KMS-11 (cell line): ENCODE measurements at regions not wholly inside any gene's neighbourhood (a gene's known extent, or its start where the extent isn't known, plus 50 kb on each side); places are given as distances from the start of the nearest gene placed in this dataset.

ENCODE experiments used
- H2AFZ ChIP-seq: fragments of 200-600 bp; sonication (generic); 2 replicates; pipeline ENCODE4 v1.6.1; 2016; ENCODE audit warnings: antibody characterized with exemption, mixed run types, low read depth
- H3K27ac ChIP-seq: fragments of 200-600 bp; sonication (generic); 2 replicates; pipeline ENCODE4 v1.6.1; 2016; ENCODE audit warnings: mild to moderate bottlenecking, mixed run types
- H3K27me3 ChIP-seq: fragments of 200-600 bp; sonication (generic); 2 replicates; pipeline ENCODE4 v1.6.1; 2017; ENCODE audit warnings: mild to moderate bottlenecking, low read depth, mixed run types, moderate library complexity; ENCODE audit not compliant: insufficient read depth
- H3K36me3 ChIP-seq: fragments of 200-600 bp; sonication (generic); 2 replicates; pipeline ENCODE4 v1.6.1; 2017; ENCODE audit warnings: mild to moderate bottlenecking, mixed run types; ENCODE audit not compliant: insufficient read depth
- H3K4me1 ChIP-seq: fragments of 200-600 bp; sonication (generic); 2 replicates; pipeline ENCODE4 v1.6.1; 2016; ENCODE audit warnings: mild to moderate bottlenecking, low read depth, mixed run types; ENCODE audit not compliant: poor library complexity, severe bottlenecking
- H3K4me2 ChIP-seq: fragments of 200-600 bp; sonication (generic); 2 replicates; pipeline ENCODE4 v1.7.0; 2016; ENCODE audit warnings: mild to moderate bottlenecking, mixed run types
- H3K4me3 ChIP-seq: fragments of 200-600 bp; sonication (generic); IDR thresholded peaks from 2 replicates; pipeline ENCODE4 v1.6.1; 2017; ENCODE audit warnings: low read depth, low read length, mixed read lengths; ENCODE audit not compliant: insufficient read depth
- H3K79me2 ChIP-seq: fragments of 200-600 bp; sonication (generic); 2 replicates; pipeline ENCODE4 v1.6.1; 2016; ENCODE audit warnings: low read depth, mixed run types; ENCODE audit not compliant: insufficient read depth
- H3K9ac ChIP-seq: fragments of 200-600 bp; sonication (generic); 2 replicates; pipeline ENCODE4 v1.6.1; 2016; ENCODE audit warnings: mild to moderate bottlenecking, mixed run types
- H4K20me1 ChIP-seq: fragments of 200-600 bp; sonication (generic); 2 replicates; pipeline ENCODE4 v1.6.1; 2016; ENCODE audit warnings: mild to moderate bottlenecking, mixed run types; ENCODE audit not compliant: insufficient read depth
- CTCF ChIP-seq: fragments of 200-600 bp; sonication (generic); conservative IDR thresholded peaks from 2 replicates; pipeline ENCODE4 v1.6.1; 2017; ENCODE audit warnings: low read depth, mild to moderate bottlenecking, antibody characterized with exemption, low read length, moderate library complexity, mixed read lengths

GRCh38 chr3:68163062-68163461, 508.6 kb upstream of the SUCLG2 start:
- Histone ChIP-seq H4K20me1 (no peaks in the 10 kb centered on the region), H3K4me3 (no peak overlapping the region), H3K36me3 (no peaks in the 10 kb centered on the region), H3K9ac (no peak overlapping the region), H3K27me3 (no peaks in the 10 kb centered on the region), H3K27ac (no peak overlapping the region), H3K79me2 (no peaks in the 10 kb centered on the region), H3K4me2 (no peak overlapping the region), H3K4me1 (no peaks in the 10 kb centered on the region), H2AFZ (no peak overlapping the region)
- TF ChIP-seq CTCF = no peak

- Histone ChIP-seq H3K4me1 (no peaks in the 10 kb centered on the region), H3K79me2 (no peaks in the 10 kb centered on the region), H3K27ac (no peak overlapping the region), H3K9ac (no peak overlapping the region), H4K20me1 (no peaks in the 10 kb centered on the region), H3K4me3 (no peak overlapping the region), H2AFZ (no peak overlapping the region), H3K36me3 (no peaks in the 10 kb centered on the region), H3K27me3 (no peaks in the 10 kb centered on the region), H3K4me2 (no peak overlapping the region)
- no peak for TF ChIP-seq CTCF
These were observed 508.2 kb upstream of the SUCLG2 start for GRCh38 chr3:68162644-68163043.

GRCh38 chr3:68151359-68151758, 496.9 kb upstream of the SUCLG2 start:
- Histone ChIP-seq H3K4me2 (no peak overlapping the region), H3K79me2 (no peaks in the 10 kb centered on the region), H3K27ac (no peak overlapping the region), H3K9ac (no peak overlapping the region), H3K4me3 (no peak overlapping the region), H3K4me1 (no peaks in the 10 kb centered on the region), H4K20me1 (no peaks in the 10 kb centered on the region), H2AFZ (no peak overlapping the region), H3K27me3 (no peaks in the 10 kb centered on the region), H3K36me3 (no peaks in the 10 kb centered on the region)
- TF ChIP-seq CTCF = no peak

- Histone ChIP-seq H4K20me1 (no peaks in the 10 kb centered on the region), H3K36me3 (no peaks in the 10 kb centered on the region), H3K9ac (no peak overlapping the region), H3K4me3 (no peak overlapping the region), H2AFZ (no peak overlapping the region), H3K79me2 (no peaks in the 10 kb centered on the region), H3K4me2 (no peak overlapping the region), H3K27ac (no peak overlapping the region), H3K4me1 (no peaks in the 10 kb centered on the region), H3K27me3 (no peaks in the 10 kb centered on the region)
- TF ChIP-seq CTCF = no peak
These were observed 494.0 kb upstream of the SUCLG2 start for GRCh38 chr3:68148447-68148846.

GRCh38 chr3:68142441-68142840, 488.0 kb upstream of the SUCLG2 start:
- no peak overlapping the region for H3K27ac ChIP-seq
- no peak for TF ChIP-seq CTCF
- H3K4me1 ChIP-seq = no peaks in the 10 kb centered on the region
- H3K4me3 ChIP-seq = no peak overlapping the region
- no peaks in the 10 kb centered on the region for H3K27me3 ChIP-seq
- H3K79me2 ChIP-seq = no peaks in the 10 kb centered on the region
- H3K9ac ChIP-seq = no peak overlapping the region
- no peaks in the 10 kb centered on the region for H4K20me1 ChIP-seq
- H2AFZ ChIP-seq = no peak overlapping the region
- H3K36me3 ChIP-seq = no peaks in the 10 kb centered on the region
- H3K4me2 ChIP-seq = no peak overlapping the region
